ENCODE measurements at regions not wholly inside any gene's neighbourhood (a gene's known extent, or its start where the extent isn't known, plus 50 kb on each side); places are given as distances from the start of the nearest gene placed in this dataset.

DNA sequence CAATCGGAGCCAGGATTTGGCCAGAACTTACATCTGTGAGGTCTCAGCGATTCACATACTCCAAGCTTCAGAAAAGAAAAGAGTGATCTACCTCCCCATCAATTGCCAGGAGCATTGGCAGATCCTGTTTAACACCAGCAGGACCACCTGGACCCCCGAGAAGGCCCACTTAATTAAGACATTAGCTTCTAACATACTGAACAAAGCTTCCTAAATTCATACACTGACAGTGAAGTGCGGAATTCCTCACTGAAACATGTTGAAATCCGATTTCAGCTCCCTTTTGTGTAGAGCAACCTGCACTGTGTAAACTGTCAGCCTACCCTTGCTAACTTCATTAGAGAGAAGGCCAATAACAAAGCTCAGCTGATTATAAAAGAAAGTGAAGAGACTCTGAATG, 274.0 kb downstream of the NOVA1 start:
- TF ChIP-seq CTBP1 (IDR thresholded peaks at IDR 0.05; ENCODE audit: borderline replicate concordance), result no peak
- no peak for TF ChIP-seq SUZ12 (IDR thresholded peaks at IDR 0.05)
- no peak for TF ChIP-seq ELF4 (IDR thresholded peaks at IDR 0.05)
- TF ChIP-seq, protein P1, sequence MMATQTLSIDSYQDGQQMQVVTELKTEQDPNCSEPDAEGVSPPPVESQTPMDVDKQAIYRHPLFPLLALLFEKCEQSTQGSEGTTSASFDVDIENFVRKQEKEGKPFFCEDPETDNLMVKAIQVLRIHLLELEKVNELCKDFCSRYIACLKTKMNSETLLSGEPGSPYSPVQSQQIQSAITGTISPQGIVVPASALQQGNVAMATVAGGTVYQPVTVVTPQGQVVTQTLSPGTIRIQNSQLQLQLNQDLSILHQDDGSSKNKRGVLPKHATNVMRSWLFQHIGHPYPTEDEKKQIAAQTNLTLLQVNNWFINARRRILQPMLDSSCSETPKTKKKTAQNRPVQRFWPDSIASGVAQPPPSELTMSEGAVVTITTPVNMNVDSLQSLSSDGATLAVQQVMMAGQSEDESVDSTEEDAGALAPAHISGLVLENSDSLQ (IDR thresholded peaks at IDR 0.05), result no peak
- TF ChIP-seq FOXK2 (IDR thresholded peaks at IDR 0.05), result no peak

Measured in HEK293T (cell line).